Stimulated activated CD8-positive, alpha-beta memory T cell treated with anti-CD3 and anti-CD28 coated beads, Interleukin-7, amount 100 ng/mL, for 1 hour (primary cell): ENCODE measurements at regions not wholly inside any gene's neighbourhood (a gene's known extent, or its start where the extent isn't known, plus 50 kb on each side); places are given as distances from the start of the nearest gene placed in this dataset.

ENCODE experiments used
- DNase-seq, 2 donors: peaks; one replicate each; pipeline ENCODE4 v3.0.0-alpha.2; 2020; ENCODE audit warnings: low read depth in 2 of 2

DNA sequence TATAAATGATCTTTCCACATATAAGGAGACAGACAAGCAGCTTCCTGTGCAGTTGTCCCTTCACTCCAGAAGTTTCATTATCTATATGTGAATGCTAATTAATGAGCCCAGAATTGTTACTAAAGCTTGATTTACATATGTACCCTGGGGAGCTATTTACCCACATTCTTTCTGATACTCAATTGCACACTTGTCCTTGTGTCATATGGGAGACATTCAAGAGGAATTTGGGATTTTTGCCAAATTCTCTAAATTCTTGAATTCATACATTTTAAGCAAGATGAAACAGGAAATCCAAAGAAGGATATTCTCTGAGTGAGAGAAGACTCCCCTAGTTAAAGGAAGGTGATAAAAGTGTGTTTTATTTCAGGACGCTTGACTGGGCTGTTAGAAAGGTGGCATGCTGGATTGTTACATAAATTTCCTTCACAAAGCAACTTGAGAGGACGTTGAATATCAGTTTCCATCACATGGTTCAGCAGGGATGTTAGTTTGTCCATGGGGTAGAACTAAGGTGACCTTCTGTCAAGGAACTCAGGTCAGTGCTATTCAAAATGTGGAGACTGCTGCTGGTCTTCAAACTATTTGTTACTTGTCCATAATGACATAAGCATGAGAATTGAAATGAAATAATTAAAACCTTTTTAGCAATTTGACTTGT, 368.2 kb downstream of the IRS1 start:
- DNase-seq, result no peak

DNA sequence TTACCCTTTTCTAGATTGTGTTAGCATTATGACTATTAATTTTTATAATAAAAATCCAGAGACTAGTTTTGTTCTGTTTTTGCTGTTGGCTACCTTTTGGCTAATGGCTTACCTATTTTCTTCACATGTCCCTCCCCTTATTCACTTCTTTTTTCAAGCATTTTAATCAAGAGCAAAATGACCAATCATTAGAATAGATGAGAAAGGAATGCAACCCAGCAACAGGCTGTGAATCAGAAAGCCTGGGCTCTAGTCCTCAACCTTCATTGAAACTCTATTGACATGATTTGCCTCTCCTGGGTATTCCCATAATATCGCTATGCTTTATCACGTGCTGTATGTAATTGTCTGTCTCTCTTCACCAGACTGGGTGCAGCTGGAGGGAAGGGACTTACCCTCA, 370.1 kb downstream of the IRS1 start:
- DNase-seq, result no peak

DNA sequence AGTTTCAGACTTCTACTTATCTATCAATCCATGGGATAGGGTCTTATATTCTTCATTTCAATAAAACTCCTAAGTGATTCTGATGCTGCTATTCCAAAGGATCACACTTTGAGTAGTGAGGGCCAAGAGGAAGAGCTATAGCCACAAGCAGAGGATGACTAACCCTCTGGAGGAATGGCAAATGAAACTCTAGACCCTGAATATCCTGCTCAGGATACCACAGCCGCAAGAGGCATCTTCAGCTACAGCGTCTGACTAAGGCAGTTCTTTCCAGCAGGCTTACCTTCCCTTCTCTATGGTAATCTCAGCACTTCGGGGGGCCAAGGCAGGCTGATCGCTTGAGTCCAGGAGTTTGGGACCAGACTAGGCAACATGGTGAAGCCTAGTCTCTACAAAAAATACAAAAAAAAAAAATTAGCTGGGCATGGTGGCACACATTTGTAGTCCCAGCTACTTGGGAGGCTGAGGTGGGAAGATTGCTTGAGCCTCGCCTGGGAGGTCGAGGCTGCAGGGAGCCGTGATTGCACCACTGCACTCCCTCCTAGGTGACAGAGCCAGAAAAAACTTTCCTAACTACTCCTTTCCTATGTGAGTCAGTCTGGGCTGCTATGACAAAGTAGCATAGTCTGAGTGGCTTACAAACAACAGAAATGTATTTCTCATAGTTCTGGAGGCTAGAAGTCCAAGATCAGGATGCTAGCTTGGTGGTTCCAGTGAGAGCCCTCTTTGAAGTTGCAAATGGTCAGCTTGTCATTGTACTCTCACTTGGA, 371.9 kb downstream of the IRS1 start:
- no peak for DNase-seq

- DNase-seq, result no peak
Measured at GRCh38 chr2:226426292-226426736, 373.3 kb downstream of the IRS1 start.

DNA sequence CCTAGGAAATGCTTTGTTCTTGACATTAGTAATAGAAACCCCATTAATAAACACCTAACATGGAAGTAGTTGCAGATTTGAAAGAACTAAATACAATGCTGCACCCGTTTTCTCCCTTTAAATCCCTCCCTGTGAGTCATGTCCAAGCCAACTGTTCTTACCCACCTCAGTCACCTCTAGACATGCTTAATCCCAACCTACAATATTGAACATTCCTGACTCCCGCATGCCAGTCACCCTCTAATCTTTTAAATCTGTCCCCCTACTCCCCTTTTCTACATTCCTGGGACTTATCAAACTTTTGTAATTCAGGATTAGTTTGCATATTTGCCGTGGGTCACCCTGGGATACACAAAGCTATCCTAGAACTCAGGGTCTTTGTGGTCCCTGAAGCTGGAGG, 374.6 kb downstream of the IRS1 start:
- no peak for DNase-seq

DNA sequence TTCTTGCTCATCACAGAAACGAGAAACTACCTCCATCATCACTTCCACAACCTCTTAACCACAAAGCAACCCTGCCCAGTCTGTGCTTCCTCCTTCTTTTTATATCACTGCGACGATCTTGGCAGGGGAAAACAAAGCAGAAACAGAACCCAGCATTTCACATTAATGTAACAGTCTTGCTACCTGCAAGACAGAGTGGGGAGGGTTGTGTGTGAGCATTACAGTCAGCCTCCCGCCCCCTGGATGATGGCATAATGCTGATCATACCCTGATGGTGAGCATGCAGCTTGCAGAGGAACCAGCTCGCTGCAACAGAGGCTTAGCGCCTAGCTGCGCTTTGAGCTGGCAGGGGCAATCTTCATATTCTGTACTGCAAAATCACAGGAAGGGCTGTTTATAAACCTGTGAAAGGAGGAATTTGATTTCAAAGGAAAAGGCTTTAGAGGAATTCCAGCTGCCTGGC, 376.1 kb downstream of the IRS1 start:
- no peak for DNase-seq

DNA sequence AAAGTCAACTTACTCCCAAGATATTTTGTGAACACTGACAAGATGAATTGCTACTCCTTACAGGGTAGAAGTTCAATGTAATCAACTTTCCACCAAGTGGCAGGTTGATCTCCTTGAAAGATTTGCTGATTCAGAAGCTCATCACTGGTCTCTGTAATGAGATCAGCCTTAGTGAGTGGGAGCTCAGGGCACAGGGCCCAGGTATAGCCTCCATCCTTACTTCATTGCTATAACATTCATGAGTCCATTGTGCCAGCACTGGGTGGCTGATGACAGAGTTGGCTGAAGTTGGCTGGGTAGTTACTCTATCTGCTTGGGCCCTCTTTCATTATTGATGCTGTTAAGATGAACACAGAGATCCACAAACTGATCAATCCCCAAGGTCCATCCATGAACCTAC, 379.0 kb downstream of the IRS1 start:
- DNase-seq, result no peak

DNA sequence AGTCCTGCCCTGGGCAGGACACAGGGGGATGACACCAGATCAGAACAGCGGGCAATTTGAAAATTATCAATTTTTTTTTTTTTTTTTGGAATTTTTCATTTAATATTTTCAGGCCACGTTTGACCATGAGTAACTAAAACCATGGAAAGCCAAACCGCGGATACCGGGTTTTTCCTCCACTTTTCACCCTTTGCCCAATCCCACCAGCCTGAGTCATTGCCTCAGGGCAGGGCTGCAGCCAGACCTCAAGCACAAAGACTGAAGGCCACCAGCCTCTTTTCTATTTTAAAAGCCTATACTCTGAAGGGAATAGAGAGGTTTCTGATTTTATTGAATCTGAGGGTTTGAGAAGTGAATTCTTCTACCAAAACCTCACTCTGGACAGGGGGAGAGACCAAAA, 381.1 kb downstream of the IRS1 start:
- no peak for DNase-seq

DNA sequence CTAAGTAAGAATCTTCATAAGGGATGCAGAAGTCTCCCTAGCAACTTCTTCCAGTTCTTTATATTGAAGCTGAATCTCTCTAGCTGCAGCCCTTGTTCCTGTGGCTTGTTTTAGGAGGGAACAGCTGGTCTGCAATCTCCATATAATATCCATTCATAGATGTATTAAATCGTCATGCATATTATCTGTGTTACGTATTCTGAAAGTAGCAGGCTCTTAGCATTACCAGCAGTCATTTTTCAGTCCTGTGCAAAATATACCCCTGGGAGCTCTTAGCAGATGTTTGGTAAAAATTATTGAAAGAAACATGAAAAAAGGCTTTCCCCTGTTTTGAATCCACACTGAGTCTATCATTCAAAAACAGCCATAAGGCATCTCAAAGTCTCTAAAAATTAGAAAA, 385.3 kb downstream of the IRS1 start:
- DNase-seq, result no peak

- DNase-seq, result no peak
Measured at GRCh38 chr2:226413498-226414130, 386.0 kb downstream of the IRS1 start.

GRCh38 chr2:226411727-226412360, 387.8 kb downstream of the IRS1 start:
- no peak for DNase-seq

GRCh38 chr2:226411205-226411604, 388.4 kb downstream of the IRS1 start:
- DNase-seq, result no peak

DNA sequence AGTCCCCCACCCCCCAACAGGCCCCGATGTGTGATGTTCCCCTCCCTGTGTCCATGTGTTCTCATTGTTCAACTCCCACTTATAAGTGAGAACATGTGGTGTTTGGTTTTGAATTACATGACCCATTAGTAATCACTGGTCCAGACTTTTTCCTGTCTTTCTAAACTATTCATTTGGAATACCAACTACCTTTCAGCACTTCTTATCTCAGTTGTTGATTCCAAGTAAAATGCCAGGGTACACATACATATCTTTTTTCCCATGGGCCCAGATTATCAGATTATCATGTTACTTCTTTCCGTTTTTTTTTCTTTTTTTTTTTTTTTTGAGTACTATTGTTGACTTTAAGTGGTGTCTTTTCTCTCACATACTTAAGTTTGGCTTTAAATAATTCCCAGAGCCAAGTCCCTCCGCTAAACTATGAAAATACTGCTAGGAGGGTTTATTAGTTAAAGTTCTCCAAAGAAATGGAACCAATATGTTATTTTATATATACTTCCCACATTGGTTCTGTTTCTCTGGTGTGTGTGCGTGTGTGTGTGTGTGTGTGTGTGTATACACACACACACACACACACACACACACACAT, 389.3 kb downstream of the IRS1 start:
- DNase-seq, result no peak

- DNase-seq, result no peak
Measured at GRCh38 chr2:226409134-226409533, 390.5 kb downstream of the IRS1 start.

DNA sequence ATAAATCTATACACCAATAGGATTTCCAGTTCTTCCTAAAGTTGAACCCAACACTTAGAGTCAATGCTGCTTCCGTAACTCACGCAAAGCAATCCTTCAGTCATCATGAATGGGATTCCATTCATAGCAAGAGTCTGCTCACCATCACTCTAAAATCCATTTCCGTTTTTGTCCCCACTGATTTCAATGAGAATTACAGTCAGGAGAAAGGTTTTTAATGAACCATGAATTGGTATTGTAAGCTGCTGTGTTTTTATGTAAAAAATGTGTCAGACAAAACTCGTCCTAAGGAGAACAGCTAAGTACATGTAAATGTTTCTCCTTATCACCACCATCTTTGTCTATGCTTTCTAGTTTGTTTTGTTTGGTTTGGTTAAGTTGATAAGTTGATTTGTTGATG, 391.5 kb downstream of the IRS1 start:
- no peak for DNase-seq

- DNase-seq, result no peak
Measured at GRCh38 chr2:226407135-226407534, 392.5 kb downstream of the IRS1 start.

DNA sequence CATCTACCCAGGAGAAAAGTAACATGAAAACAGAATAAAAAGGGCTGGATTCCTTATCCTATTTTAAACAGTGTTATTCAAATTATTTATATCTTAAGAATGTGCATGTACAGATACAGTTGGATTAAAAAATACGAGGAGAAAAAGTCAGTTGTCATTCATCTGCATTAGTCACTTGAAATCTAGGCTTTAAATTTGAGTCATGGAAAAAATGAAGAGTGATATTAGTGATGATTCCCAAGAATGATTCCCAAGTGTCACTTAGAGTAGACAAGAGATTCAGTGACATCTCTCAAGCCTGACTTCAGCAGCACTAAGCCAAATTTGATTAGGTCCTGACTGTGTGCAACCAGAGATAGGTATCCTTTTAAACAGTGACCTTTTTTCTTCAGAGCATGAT, 394.2 kb downstream of the IRS1 start:
- no peak for DNase-seq

DNA sequence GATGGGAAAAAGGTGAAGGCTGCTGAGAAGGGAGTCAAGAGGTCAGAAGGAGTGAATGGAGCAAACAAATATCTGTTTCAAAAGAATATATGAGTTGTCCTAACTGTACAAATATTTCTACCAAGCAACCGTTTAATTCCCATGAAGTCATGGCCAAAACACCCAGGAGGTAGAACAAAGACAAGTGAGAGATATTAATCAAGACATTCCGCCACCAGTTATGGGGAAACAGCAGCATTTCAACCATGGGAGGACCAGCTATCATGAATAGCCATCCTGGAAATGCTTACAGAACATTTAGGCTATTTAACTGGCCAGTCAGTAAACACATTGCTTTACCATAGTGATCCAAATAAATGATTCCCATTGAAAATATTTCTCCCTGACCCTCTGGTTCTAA, 396.3 kb downstream of the IRS1 start:
- DNase-seq, result no peak

GRCh38 chr2:226399006-226399405, 400.6 kb downstream of the IRS1 start:
- DNase-seq, result no peak

GRCh38 chr2:226398580-226398979, 401.0 kb downstream of the IRS1 start:
- no peak for DNase-seq

DNA sequence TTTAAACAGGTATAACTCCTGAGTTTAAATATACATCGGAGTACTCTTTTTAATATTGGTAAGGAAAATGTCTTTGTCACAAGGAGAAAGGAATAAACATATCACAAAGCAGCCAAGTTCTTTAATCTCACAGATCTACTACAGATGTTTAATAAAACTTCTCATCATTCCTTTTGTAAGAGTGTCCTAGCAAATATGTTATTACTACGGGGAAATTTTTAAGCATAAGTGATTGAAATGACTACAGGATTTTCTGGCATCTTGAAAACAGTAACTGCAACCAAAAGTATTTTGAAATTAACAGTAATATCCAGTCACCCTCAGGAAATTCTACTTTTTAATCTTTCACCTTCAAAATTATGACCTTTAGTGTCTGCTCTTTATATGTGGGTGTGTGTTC, 403.1 kb downstream of the IRS1 start:
- no peak for DNase-seq

- no peak for DNase-seq
Measured at GRCh38 chr2:226387499-226387942, 412.1 kb downstream of the IRS1 start.
